Ishikawa (cell line): ENCODE measurements at regions not wholly inside any gene's neighbourhood (a gene's known extent, or its start where the extent isn't known, plus 50 kb on each side); places are given as distances from the start of the nearest gene placed in this dataset.

Source experiments
- CEBPB ChIP-seq: IDR thresholded peaks from 2 replicates; pipeline ENCODE4 v1.6.1; 2012
- CREB1 ChIP-seq: IDR thresholded peaks from 2 replicates; pipeline ENCODE4 v1.6.1; 2012; ENCODE audit warnings: low read depth
- EGR1 ChIP-seq: IDR thresholded peaks from 2 replicates; pipeline ENCODE4 v1.6.1; 2012
- EP300 ChIP-seq: IDR thresholded peaks from 2 replicates; pipeline ENCODE4 v1.6.1; 2012; ENCODE audit warnings: borderline replicate concordance
- FOXM1 ChIP-seq: IDR thresholded peaks from 2 replicates; pipeline ENCODE4 v1.6.1; 2012; ENCODE audit warnings: low read depth, borderline replicate concordance
- TAF1 ChIP-seq: IDR thresholded peaks from 2 replicates; pipeline ENCODE4 v1.6.1; 2012; ENCODE audit warnings: low read depth, mild to moderate bottlenecking
- YY1 ChIP-seq: IDR thresholded peaks from 2 replicates; pipeline ENCODE4 v1.6.1; 2012; ENCODE audit warnings: low read depth
- TF ChIP-seq, protein P1 (sequence below): IDR thresholded peaks from 2 replicates; pipeline ENCODE4 v1.6.1; 2012; ENCODE audit warnings: low read depth, mild to moderate bottlenecking
- TF ChIP-seq, protein P2 (sequence below): IDR thresholded peaks from 2 replicates; pipeline ENCODE4 v1.6.1; 2012
- TF ChIP-seq, protein P3 (sequence below): IDR thresholded peaks from 2 replicates; pipeline ENCODE4 v1.6.1; 2012

GRCh38 chr11:38766796-38767195 is 2168.8 kb upstream of the RAG2 start:
- TF ChIP-seq EP300 (no peak), YY1 (no peak), CEBPB (no peak), TAF1 (no peak), EGR1 (no peak), FOXM1 (no peak), CREB1 (no peak)
- TF ChIP-seq, protein P1, sequence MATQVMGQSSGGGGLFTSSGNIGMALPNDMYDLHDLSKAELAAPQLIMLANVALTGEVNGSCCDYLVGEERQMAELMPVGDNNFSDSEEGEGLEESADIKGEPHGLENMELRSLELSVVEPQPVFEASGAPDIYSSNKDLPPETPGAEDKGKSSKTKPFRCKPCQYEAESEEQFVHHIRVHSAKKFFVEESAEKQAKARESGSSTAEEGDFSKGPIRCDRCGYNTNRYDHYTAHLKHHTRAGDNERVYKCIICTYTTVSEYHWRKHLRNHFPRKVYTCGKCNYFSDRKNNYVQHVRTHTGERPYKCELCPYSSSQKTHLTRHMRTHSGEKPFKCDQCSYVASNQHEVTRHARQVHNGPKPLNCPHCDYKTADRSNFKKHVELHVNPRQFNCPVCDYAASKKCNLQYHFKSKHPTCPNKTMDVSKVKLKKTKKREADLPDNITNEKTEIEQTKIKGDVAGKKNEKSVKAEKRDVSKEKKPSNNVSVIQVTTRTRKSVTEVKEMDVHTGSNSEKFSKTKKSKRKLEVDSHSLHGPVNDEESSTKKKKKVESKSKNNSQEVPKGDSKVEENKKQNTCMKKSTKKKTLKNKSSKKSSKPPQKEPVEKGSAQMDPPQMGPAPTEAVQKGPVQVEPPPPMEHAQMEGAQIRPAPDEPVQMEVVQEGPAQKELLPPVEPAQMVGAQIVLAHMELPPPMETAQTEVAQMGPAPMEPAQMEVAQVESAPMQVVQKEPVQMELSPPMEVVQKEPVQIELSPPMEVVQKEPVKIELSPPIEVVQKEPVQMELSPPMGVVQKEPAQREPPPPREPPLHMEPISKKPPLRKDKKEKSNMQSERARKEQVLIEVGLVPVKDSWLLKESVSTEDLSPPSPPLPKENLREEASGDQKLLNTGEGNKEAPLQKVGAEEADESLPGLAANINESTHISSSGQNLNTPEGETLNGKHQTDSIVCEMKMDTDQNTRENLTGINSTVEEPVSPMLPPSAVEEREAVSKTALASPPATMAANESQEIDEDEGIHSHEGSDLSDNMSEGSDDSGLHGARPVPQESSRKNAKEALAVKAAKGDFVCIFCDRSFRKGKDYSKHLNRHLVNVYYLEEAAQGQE = no peak
- TF ChIP-seq, protein P2, sequence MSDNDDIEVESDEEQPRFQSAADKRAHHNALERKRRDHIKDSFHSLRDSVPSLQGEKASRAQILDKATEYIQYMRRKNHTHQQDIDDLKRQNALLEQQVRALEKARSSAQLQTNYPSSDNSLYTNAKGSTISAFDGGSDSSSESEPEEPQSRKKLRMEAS = no peak
- TF ChIP-seq, protein P3, sequence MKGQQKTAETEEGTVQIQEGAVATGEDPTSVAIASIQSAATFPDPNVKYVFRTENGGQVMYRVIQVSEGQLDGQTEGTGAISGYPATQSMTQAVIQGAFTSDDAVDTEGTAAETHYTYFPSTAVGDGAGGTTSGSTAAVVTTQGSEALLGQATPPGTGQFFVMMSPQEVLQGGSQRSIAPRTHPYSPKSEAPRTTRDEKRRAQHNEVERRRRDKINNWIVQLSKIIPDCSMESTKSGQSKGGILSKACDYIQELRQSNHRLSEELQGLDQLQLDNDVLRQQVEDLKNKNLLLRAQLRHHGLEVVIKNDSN = no peak
